Ovary (tissue), 7 donors: ENCODE measurements at regions not wholly inside any gene's neighbourhood (a gene's known extent, or its start where the extent isn't known, plus 50 kb on each side); places are given as distances from the start of the nearest gene placed in this dataset.

Experiments used
- DNase-seq, 5 donors: peaks; one replicate each; pipeline ENCODE4 v3.0.0-alpha.2; 2019 to 2020
- H3K27ac ChIP-seq, 2 donors: fragments of 200-600 bp; one replicate each; pipeline versions ENCODE4 v1.5.1 to v1.8.0; 2019 to 2022
- H3K27me3 ChIP-seq: fragments of 200-600 bp; one replicate; pipeline ENCODE4 v1.8.0; 2022
- H3K36me3 ChIP-seq: fragments of 200-600 bp; sonication (generic); one replicate; pipeline ENCODE4 v1.5.1; 2019
- H3K4me1 ChIP-seq: one replicate; pipeline ENCODE4 v1.8.1; 2013; ENCODE audit warnings: mild to moderate bottlenecking, moderate library complexity; ENCODE audit not compliant: insufficient read depth
- H3K4me3 ChIP-seq: fragments of 200-600 bp; sonication (generic); one replicate; pipeline ENCODE4 v1.5.1; 2017
- H3K9me3 ChIP-seq, 2 donors: fragments of 200-600 bp in 1 of 2; sonication (generic) in 1 of 2; one replicate each; pipeline versions ENCODE4 v1.5.1 to v1.8.1; 2013 to 2019; ENCODE audit warnings: mild to moderate bottlenecking in 1 of 2, moderate library complexity in 1 of 2
- CTCF ChIP-seq, 3 donors: fragments of 450-650 bp in 2 of 3; fragments of 200-600 bp in 1 of 3; IDR thresholded peaks; one replicate each; pipeline versions ENCODE4 v1.5.1 to v1.8.0; 2016 to 2022; ENCODE audit warnings: antibody characterized with exemption in 3 of 3, mild to moderate bottlenecking in 1 of 3
- EP300 ChIP-seq: sonication (generic); formaldehyde crosslinking; IDR thresholded peaks from one replicate; pipeline ENCODE4 v1.6.1; 2017; ENCODE audit warnings: antibody characterized with exemption
- POLR2A ChIP-seq: fragments of 450-650 bp; IDR thresholded peaks from one replicate; pipeline ENCODE4 v1.6.1; 2017; ENCODE audit warnings: antibody characterized with exemption, mild to moderate bottlenecking, moderate library complexity
- WGBS, 3 donors: extraction: QIAGEN DNeasy Blood & Tissue Kit in 1 of 3; methylation state at CpG; one replicate each; pipeline versions ENCODE4 v1.1.5 to v1.1.7; 2013 to 2017; 5-methylcytosine and 5-hydroxymethylcytosine counted together
- intact Hi-C, 4 donors: fragments of 100-400 bp; cut with DNase I; formaldehyde crosslinking; loops; one replicate each; pipeline versions ENCODE4 v1.11.0 to v1.15.1; 2022 to 2023
- donor health status: DM: no; HTN: no; CAD: no; lungs with moderate emphysema.
- donor health status: DM: no; HTN: no; CAD: no.
- donor health status: Bipolar disorder and iron deficiency.
- donor health status: DM: no; HTN: no; CAD: no.
- donor health status: DM: yes; HTN: yes; CAD: no.

DNA sequence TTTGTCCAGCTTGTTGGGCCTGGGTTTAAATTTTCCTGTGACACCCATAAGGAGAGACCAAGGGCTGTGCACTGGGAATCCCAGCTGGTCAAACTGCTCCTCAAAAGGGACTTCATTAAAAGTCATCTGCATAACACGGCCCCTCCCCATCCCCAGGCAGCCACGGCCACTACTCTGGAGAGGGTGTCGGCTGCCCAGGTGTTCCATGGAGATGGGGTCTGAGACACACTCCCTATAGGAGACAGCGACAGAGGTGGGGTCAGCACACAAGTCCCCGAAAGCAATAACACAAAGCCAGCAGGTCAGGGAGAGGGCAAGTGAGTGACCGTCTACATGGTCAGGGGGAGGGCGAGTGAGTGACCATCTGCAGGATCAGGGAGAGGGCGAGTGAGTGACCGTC lies 75.6 kb upstream of the BCL11B start:
- TF ChIP-seq CTCF (IDR thresholded peaks at IDR 0.05) (no peak), EP300 (no peak), POLR2A (no peak)
- H3K27me3 ChIP-seq: no peaks in the 10 kb centered on the region
- 91 to 96% (median 94%) methylated on average over 9 of the region's 9 CpGs for WGBS, 3 donors
- H3K27ac ChIP-seq: no peak overlapping the region
- H3K4me1 ChIP-seq: no peaks in the 10 kb centered on the region
- H3K36me3 ChIP-seq: no peaks in the 10 kb centered on the region
- H3K4me3 ChIP-seq: no peak overlapping the region
- no peak for DNase-seq
- intact Hi-C loops: no loop called here
- H3K9me3 ChIP-seq: no peaks in the 10 kb centered on the region

DNA sequence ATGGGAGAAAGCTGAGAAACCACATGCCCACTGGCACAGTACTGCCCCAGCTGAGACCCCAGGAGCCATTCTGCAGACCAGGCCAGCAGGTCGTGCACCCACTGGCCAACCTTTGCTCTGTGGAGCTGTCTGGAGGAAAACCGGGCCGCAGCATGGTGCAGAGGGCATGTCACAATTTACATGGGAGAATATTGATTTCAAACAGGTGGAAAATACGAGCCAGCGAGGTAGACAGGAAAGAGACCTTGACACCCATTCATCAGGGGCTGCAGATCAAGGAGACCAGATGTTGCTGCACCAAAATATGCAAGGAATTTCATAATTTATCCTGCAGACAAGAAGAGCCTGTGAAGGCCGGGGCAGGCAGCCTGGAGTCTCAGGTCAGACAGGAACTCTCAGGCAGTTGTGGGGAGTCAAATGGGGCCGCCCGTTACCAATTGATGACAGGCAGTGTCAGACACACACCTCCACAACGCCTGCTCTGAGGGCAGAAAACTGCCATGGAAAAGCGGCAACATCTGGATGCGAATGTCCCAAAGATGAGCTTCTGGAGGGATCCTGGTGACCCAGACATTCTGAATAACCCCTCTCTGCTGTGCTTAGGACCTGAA lies 74.6 kb upstream of the BCL11B start:
- no peak for DNase-seq
- Histone ChIP-seq H3K4me1 (no peaks in the 10 kb centered on the region), H3K27ac (no peak overlapping the region), H3K36me3 (no peaks in the 10 kb centered on the region), H3K4me3 (no peak overlapping the region), H3K9me3 (no peaks in the 10 kb centered on the region), H3K27me3 (no peaks in the 10 kb centered on the region)
- intact Hi-C loops: no loop called here
- no peak for TF ChIP-seq CTCF (IDR thresholded peaks at IDR 0.05)
- no peak for TF ChIP-seq POLR2A
- no peak for TF ChIP-seq EP300
- WGBS, 3 donors: 30 to 44% (median 38%) methylated on average over 11 of the region's 11 CpGs

DNA sequence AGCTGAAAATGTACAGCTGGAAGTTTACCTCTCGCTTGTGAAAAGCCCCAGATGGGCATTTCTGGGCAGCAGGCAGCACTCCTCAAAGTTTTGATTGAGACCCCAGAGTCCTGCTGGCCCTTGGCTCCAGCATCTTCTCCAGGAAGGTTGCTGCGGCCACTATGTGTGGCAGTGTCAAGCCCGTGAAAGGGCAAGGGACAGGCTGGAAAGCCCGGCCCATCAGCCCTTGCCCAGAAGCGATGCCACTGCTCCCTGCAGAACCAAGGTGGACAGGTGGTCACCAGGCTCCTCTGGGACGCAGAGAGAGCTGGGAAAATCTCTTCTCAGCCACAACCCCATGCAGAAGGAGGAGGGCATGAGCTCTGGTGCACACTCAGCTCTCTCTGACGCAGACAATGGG lies 73.5 kb upstream of the BCL11B start:
- no peaks in the 10 kb centered on the region for H3K36me3 ChIP-seq
- no peak for TF ChIP-seq EP300
- no peak overlapping the region for H3K4me3 ChIP-seq
- H3K27me3 ChIP-seq: no peaks in the 10 kb centered on the region
- WGBS, 3 donors: 75 to 88% (median 81%) methylated on average over 7 of the region's 7 CpGs
- H3K4me1 ChIP-seq: no peaks in the 10 kb centered on the region
- no peak for DNase-seq
- no peak overlapping the region for H3K27ac ChIP-seq
- H3K9me3 ChIP-seq: no peaks in the 10 kb centered on the region
- intact Hi-C loops: no loop called here

DNA sequence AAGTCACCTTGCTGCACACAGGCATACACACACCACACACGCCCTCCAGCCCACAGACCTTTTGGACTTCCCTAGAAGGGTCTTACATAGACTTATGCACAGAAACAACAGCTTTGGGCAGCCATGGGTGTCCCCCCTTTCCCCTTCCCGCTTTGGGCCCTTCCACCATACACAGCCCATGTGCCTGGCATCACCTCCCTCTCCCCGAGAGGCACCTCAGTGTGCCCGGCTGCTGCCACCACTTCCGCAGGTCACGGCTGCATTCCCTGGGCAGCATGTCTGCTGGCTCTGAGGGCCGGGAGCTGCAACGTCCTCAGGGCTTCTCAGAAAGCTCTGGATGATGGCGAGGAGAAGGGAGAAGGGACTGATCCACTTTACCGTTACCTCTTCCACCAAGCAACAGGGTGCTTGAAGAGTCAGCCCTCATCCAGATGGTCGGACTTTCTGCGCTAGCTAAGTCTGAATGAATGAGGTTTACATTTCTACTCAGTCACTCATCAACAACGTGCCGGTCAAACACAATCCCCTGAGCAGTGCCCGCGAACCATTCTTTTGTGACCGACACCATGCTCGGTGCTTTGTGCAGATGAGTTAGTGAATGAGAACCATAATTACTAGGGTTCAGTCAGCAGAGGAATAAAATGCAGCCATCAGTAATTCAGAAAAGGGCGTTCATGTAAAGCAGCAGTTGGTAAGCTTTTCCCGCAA lies 72.2 kb upstream of the BCL11B start:
- H3K9me3 ChIP-seq: no peaks in the 10 kb centered on the region
- H3K36me3 ChIP-seq: no peaks in the 10 kb centered on the region
- no peak overlapping the region for H3K4me3 ChIP-seq
- intact Hi-C loops: no loop called here
- no peaks in the 10 kb centered on the region for H3K27me3 ChIP-seq
- DNase-seq: no peak
- TF ChIP-seq EP300: no peak
- TF ChIP-seq CTCF (IDR thresholded peaks at IDR 0.05): no peak
- no peak for TF ChIP-seq POLR2A
- H3K4me1 ChIP-seq: no peaks in the 10 kb centered on the region
- no peak overlapping the region for H3K27ac ChIP-seq
- WGBS, 3 donors: 89 to 92% (median 89%) methylated on average over 20 of the region's 20 CpGs

GRCh38 chr14:99342906-99343305 lies 70.9 kb upstream of the BCL11B start:
- H3K4me1 ChIP-seq: no peaks in the 10 kb centered on the region
- TF ChIP-seq POLR2A (no peak), EP300 (no peak), CTCF (IDR thresholded peaks at IDR 0.05) (no peak)
- H3K27me3 ChIP-seq: no peaks in the 10 kb centered on the region
- no peak for DNase-seq
- no peak overlapping the region for H3K4me3 ChIP-seq
- intact Hi-C loops: no loop called here
- 87 to 92% (median 87%) methylated on average over 7 of the region's 7 CpGs for WGBS, 3 donors
- H3K27ac ChIP-seq: no peak overlapping the region
- no peaks in the 10 kb centered on the region for H3K9me3 ChIP-seq
- H3K36me3 ChIP-seq: no peaks in the 10 kb centered on the region
